ENCODE measurements at regions not wholly inside any gene's neighbourhood (a gene's known extent, or its start where the extent isn't known, plus 50 kb on each side); places are given as distances from the start of the nearest gene placed in this dataset.

DNA sequence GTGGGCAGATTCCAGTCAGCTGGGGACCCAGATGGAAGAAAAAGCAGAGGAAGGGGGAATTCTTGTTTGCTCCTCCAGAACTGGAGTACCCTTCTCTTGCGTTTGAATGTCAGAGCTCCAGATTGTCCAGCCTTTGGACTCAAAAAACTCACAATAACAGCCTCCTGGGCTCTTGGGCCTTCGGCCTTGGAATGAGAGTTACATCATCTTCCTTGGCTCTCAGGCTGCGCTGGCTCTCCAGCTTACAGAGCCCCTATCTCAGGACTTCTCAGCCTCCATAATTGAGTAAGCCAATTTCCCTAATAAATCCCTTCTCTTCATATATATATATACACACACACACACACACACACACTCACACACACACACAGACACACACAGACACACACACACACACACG lies 1215.7 kb upstream of the SLC10A2 start:
- in situ Hi-C loops (cut with MboI; ENCODE audit: low sequenced_read_pairs), result no loop called here

DNA sequence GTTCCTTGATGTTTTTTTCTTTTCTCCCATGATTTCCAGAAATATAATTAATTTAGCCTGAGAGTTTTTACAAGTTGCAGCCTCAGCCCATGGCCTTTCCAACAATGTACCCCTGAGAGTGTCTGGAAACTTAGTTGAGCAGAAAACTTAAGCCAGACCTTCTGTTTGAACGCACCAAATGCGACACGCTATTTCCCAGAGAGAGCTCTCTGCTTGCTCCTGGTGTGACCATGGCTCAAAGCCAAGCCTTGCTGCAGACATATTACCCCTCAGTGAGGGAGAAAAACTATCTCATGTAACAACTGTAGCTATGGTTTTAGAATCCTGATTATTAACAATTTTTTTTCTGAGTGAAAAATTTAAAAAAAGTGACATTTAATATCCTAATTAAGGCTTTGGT lies 1204.5 kb upstream of the SLC10A2 start:
- in situ Hi-C loops (cut with MboI; ENCODE audit: low sequenced_read_pairs), result no loop called here

DNA sequence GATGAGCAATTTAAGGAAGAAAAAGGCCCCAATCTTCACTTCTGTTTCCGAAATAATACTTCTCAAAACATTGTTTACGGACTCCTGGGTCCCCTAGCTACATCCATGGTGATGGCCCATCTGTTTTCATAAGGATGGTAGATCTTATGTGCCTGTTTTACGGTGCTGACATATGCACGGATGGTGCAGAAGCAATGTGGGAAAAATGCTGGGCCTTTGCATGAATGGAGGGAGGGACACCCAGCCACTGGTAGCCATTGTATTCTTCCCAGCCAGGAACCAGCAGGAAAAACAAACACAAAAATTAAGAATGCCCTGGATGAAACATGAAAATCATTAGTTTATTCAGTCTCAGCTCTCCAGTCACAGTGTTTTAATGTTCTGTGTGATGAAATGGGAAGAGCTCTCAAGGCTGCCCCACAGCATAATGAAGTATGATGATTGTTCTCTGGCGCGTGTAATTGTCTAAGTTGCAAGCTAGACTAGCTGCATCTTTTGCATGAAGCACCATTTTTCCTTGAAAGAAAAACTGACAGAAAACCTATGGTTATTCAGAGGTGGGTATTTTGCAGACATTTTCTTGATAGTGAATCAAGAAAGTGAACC lies 1201.1 kb upstream of the SLC10A2 start:
- in situ Hi-C loops (cut with MboI; ENCODE audit: low sequenced_read_pairs), result no loop called here

DNA sequence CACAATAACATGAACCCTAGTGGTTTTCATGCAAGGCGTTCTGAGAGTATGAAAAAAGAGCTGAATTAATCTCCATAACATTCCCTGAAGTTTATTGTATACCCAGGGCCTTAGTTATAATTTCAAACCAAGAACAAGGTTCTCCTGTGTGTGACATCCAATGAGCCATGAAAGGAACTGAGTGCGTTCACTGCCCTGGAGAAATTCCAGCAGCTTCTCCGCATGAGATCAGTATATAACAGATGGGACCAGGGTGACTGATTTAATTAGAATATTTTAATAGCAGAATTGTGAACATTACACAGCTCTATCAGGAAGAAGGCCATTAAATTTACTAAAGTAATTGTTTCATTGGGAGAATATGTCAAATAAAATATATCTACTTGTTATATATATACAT lies 1190.5 kb upstream of the SLC10A2 start:
- in situ Hi-C loops (cut with MboI; ENCODE audit: low sequenced_read_pairs), result no loop called here

DNA sequence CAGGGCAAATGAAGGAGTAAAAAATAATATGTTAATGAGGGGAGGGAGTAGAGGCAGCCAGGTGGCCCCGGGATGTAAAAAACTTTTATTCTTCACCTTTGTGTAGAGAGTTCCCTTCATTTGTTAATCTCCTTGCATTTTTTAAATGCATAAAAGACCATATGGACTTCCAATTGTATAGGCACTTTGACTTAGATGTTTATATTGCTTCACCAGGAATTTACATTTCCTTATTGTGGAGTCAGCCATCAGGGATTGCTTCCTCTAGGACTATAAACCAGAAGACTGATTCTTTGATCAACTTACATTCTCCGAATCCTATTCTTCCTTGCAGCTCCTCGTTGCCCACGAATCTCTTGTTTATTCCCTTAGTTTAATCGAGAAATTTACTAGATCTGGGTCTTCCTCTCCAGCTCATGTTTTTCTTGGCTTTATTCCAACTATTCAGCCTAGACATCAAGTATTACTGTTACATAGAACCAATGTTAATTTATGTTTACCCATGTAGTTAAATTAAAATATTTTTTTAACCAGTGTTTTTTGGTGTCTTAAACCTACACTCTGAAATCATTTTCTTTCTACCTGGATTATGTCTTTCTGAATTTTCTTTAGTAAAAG lies 1187.0 kb upstream of the SLC10A2 start:
- in situ Hi-C loops (cut with MboI; ENCODE audit: low sequenced_read_pairs), result no loop called here

DNA sequence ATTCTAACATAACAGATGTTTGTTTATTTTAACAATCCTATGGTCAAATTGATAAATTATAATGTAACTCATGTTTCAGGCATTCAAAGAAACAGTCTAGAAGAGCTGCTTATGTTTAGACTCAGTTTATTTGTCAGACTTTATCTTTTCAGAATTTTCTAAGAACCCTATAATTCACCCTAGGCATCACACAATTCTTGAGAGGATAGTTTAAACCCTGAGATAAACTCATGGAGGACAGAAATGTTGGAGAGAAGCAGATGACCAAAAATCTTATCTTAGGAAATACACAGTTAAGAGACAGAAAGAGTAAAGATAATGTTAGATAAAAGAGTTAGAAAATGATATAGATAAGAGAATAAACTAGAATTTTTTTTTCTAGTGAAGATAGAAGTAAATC lies 1185.7 kb upstream of the SLC10A2 start:
- in situ Hi-C loops (cut with MboI; ENCODE audit: low sequenced_read_pairs), result no loop called here

DNA sequence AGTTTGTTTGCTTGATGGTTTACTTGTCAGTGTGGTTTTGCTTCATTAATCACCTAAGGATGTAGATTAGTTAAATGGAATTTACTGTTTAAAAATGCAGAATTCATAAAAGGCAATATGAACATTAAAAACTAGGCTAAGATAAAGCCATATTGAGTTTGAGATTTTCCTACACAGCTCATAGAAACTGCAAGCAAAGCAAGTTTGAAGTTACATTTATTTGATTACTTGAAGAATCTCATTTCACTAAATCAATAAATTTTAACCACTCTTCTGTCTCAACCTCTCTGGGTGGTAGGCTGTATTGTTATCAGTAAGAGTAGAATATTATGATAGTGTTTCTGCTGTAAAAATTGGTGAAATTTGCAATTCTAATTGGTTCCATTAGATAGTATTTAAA lies 1180.7 kb upstream of the SLC10A2 start:
- in situ Hi-C loops (cut with MboI; ENCODE audit: low sequenced_read_pairs), result no loop called here

DNA sequence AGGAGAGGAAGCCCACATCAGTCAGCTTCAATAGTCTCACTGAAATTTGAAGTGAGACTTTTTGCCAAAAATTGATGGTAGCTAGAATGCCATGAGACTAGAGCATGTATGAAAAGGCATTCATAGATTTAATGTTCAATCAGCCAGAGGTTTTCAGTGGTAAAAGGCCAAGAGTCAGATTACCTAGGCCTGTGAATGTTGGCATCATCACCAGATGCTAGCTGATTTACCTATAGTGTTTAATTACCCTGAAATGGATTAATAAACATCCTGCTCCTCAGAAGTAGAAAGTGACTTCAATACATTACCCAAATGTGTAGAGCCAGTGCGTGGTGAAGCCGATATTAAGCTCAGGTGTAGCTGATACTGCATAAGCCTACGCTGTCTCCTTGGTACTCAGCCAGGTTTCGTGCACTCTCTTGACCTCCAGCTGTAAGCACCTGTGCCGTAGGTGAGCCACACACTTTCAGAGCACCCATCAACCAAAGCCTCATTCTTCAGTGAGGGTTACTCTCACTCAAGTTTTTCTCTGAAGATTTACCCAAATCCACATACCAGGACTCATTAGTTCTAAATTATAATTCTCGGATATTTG lies 1140.3 kb upstream of the SLC10A2 start:
- in situ Hi-C loops (cut with MboI; ENCODE audit: low sequenced_read_pairs), result no loop called here

DNA sequence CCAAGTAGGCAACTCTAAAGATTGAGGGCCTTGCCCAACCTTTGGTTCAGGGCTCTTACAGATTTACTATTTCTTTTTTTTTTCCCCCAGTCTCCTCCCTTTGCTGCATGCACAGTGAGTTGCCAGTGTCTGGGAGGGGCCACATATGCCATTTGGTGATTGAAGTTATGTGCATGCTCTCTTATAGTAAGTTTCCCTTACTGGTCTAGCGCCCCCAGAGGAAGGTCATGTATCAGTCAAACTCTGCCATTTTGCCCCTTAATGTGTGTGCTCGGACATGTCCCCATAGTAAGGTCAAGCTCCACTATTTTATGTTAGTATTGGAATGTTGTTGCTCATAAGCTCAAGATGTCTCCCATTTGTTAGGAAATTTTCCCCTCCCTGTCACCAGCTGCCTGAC lies 1138.0 kb upstream of the SLC10A2 start:
- in situ Hi-C loops (cut with MboI; ENCODE audit: low sequenced_read_pairs), result no loop called here

DNA sequence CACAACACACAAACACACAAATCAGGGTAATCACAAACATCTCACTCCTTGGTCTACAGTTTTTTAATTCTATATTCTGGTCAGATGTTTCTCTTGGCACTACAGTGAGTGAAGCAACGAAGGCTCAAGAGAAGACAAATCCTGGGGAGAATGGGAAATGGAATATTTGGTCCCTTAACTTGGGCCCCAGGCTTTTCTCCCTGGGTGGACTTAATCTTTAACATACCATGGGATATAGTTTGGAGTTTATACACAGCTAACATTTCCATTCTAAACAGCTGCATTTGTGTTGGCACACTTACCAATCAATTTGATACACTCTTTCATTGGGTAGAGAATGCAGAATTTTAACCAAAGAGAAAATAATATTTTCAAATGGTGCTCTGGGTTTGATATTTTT lies 1132.6 kb upstream of the SLC10A2 start:
- in situ Hi-C loops (cut with MboI; ENCODE audit: low sequenced_read_pairs), result no loop called here

DNA sequence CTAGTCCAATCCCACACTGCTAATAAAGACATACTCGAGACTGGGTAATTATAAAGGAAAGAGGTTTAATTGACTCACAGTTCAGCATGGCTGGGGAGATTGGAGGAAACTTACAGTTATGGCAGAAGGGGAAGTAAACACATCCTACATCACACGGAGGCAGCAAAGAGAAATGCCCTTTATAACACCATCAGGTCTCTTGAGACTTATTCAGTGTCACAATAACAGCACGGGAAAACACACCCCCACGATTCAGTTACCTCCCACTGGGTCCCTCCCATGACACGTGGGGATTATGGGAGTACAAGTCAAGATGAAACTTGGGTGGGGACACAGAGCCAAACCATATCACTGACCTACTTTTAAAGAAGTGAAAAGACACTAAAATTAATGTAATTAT lies 1130.4 kb upstream of the SLC10A2 start:
- in situ Hi-C loops (cut with MboI; ENCODE audit: low sequenced_read_pairs), result no loop called here

DNA sequence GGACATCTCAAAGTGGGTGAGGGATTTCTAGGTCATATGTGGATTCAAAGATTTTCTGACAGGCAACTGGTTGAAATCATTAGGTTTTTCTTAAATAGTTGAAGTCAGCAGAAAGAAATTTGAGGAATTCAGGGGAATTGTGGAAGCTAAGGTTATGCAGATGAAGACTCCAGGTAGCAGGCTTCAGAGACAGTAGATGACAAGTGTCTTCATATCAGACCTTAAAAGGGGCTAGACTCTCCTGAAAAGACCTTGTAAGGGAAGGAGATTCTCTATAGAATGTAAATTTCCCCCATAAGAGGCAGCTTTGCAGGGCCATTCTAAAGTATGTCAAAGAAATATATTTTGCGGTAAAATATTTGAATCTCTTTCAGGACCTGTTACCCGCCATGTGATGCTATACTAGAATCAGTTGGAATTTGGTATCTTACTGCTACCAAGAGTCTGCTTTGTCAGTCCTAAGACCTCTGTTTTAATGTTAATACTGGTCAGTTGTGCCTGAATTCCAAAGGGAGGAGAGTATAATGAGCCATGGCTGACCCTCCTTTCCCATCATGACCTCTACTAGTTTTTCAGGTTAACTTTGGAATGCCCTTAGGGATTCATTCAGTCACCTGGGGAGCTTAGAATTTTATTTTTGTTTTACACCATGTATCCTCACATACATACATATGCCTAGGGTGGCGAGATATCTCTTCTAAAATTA lies 1115.5 kb upstream of the SLC10A2 start:
- in situ Hi-C loops (cut with MboI; ENCODE audit: low sequenced_read_pairs), result no loop called here

DNA sequence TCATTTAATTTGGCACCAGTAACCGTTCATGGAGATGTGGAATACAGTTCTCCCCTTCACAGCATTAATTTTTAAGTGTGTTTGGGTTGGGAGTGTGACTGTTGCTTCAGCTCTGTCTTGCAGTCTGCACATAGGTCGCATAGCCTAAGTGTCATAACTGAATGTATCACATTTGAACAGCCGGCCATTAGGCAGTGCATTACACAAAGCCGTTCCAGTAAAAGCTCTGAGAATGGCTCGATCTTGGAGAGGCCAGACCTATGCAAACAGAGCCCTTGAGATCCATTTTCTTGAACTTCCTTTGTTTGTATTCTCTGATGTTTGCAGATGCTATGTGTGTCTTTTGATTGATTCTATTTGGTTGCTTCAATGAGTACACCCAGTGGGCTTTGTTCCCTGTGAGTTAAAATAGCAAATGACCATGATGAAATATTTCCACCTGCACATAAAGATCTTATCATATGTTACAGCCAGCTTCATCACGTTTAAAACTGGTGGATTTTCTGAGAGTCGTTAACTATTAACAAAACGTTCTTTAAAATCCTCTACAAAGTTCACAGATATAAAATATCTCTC lies 1104.9 kb upstream of the SLC10A2 start:
- in situ Hi-C loops (cut with MboI; ENCODE audit: low sequenced_read_pairs), result no loop called here

DNA sequence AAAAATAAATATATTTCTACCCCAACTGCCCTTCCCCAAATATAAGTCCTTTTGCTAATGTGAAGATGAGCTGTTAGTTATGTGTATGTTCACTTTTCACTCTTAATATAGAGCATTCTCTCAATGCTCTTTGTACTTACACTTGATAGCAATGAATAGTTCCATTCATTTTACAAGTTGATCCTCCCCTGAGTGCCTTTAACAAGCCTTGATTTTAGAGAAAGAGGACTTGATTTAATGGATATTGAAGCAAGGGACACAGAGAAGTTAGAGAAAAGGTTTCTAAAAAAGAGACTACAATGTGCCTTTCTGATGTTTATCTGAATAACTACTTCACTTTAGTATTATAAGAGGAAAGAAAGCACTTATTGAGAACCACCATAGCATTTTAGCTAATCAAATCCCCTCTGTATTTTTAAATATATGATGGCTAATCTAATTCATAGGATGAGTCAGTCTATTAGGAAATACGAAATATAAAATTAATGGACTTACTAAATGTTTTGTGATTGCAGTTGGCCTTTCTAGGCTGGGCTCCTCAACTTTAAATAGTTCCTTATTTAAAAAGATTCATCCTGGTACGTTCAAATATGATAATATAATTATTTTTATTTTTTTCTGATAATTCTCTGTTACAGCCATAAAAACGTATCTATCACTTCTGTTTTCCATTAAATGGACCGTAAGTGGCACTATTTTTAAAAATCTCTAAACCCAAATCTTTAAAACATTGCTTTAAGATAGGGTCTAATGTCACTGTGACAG lies 1097.8 kb upstream of the SLC10A2 start:
- in situ Hi-C loops (cut with MboI; ENCODE audit: low sequenced_read_pairs), result no loop called here

DNA sequence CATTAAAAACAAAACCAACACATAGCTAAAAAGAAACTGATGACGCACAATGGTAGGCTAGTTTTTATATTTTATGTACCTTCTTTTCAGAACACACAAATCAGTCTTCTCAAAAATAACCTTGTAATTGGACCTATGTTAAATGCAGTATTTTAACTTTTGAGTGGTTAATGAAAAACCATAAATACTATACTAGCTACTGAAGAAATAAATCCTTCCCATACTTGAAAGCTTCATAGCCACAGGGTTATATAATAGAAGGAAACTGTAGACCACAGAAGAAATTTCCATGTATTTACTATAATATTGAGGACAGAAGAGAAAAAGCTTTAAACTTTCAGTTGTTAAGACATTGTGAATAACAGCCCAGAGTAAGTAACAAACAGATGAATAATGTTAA lies 1094.3 kb upstream of the SLC10A2 start:
- in situ Hi-C loops (cut with MboI; ENCODE audit: low sequenced_read_pairs), result no loop called here

DNA sequence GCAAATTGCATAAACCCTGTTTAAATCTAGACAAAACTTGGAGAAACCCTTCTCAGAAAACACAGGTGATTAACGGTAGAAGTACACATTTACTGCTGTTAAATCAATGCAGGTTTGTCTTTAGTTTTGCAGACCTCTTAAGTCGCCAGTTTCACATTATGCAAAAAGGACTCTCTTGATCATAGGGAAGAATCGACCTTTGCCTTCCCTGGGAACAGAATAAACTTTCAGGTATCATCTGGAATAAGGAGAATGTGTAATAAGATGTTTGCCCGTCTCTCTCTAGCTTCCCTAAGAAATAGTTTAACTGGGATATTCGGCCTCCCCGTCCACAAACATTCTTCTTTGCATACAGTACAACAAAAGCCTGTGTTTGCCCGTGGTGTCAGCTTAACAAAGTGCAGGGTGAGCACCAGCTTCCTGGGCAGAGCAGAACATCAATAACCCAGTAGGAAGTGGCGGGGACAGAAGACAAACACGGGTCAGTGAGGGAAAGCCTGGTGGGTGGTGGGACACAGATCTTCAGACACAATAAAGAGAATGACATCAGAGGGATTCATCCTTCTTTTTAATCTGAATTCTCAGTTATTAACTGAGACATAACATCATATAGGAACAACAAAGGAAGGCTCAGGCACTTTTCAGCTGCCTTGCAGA lies 1077.7 kb upstream of the SLC10A2 start:
- in situ Hi-C loops (cut with MboI; ENCODE audit: low sequenced_read_pairs), result no loop called here

DNA sequence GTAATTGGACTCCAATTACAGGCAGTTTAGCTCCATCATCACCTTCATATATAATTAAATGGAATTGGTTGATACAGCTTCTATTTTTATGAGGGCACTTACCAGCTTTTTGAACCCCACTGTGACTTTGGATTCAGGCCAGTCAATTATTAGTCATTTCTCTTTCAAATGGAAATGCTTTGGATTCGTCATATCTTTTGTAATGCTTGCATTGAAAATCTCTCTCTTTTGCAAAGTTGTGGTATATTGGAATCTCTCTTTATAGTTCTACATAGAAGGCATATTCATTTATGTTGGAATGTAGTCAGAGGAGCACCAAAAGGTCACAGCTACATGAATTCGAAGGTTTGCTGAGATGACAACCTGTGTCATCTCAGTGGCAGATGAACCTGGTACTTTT lies 1074.3 kb upstream of the SLC10A2 start:
- in situ Hi-C loops (cut with MboI; ENCODE audit: low sequenced_read_pairs), result no loop called here

DNA sequence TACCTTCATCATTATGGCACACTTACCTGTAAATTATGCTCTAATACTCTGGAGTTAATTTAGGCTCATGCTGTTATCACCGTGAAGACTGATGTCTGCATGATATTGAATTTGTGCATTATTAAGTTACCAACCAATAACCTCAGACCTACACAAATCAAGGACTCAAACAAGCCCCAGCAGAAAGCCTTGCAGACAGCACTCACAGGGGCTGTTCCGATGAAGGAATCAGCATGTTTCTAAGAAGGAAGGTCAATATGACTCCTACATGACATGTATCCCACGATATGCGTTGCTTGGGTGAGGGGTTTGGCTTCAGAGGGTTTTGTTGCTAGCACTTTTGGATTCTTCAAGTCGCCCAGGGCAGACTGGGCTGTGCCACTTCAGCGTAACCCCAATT lies 1071.2 kb upstream of the SLC10A2 start:
- in situ Hi-C loops (cut with MboI; ENCODE audit: low sequenced_read_pairs), result no loop called here

DNA sequence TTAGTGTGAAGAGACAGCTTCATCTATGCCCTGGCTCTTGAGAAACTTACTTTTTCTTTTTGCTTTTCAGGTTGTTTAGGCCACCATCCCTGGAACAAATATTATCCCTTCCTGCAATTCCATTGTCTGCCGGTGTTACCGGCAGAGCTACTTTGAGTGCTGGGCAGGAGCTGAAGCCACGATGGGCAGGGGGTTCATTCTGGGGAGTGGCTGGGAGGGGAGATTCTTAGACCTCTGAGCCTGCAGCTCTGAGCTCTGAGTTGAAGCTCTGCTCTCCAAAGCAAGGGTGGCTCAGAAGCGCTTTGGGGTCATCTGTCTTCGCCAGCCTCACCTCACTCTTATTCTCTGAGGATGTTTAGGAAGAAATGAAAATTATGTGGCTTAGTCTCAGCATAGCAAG lies 1066.6 kb upstream of the SLC10A2 start:
- in situ Hi-C loops (cut with MboI; ENCODE audit: low sequenced_read_pairs), result no loop called here

DNA sequence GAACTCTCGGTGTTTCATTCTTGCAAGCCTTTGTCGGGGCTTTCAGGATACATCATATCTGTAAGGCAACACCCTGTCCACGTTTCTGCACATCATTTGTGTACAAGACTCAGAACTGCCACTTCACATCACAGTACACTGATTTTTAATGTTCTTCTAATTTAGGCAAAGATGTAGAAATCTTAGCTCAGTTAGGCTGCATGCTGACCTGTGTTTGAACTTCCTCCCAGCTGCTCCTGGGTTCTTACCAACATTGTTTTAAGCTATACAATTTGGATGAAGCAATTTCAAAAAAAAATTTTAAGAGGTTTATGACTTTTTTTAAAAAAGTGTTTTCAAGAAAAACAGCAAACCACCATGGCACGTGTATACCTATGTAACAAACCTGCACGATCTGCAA lies 1047.9 kb upstream of the SLC10A2 start:
- in situ Hi-C loops (cut with MboI; ENCODE audit: low sequenced_read_pairs), result no loop called here

DNA sequence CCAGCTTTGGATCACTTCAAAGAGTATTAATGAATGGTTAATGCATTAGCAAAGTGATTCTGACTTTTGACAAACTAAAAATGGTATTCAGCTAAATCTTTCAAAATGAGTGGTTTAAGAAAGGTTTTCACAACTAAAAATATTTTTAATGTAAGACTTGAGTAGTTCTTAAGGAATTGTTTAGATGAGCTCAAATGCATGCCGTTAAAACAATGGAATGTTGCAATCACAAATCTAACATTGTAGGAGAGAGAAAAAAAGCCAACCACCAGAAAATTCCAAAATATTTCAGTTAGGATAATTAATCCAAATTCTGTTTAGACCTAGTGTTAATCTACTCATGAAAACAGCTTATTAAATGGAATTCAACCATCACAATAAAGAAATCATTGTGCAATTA lies 1044.8 kb upstream of the SLC10A2 start:
- in situ Hi-C loops (cut with MboI; ENCODE audit: low sequenced_read_pairs), result no loop called here
